ENCODE measurements at regions not wholly inside any gene's neighbourhood (a gene's known extent, or its start where the extent isn't known, plus 50 kb on each side); places are given as distances from the start of the nearest gene placed in this dataset.

- H3K27ac ChIP-seq = no peak overlapping the region
- no peak for DNase-seq (ENCODE audit: low read depth in 1 of 2, low spot score in 1 of 2)
Measured at GRCh38 chr10:71909399-71910083, 54.7 kb upstream of the CHST3 start.

GRCh38 chr10:71908998-71909397 is 55.2 kb upstream of the CHST3 start:
- DNase-seq (ENCODE audit: low read depth in 1 of 2, low spot score in 1 of 2) (no peak), FAIRE-seq (no peak), ATAC-seq (no peak)
- ChIA-PET POLR2A (no interaction called here), CTCF (interaction anchor here (0.7 to 6.7 kb wide), 7 partner anchors 11 to 138 kb away, joined by 3 to 41 read pairs (median 3); no protein-coding TSS in a partner anchor)
- 79% methylated on average over 5 of the region's 5 CpGs for WGBS (ENCODE audit: missing lambda C conversion rate)
- Histone ChIP-seq H3K4me2 (no peak overlapping the region), H3K27ac (no peak overlapping the region), H3K4me3 (no peak overlapping the region), H3K9me3 (no peaks in the 10 kb centered on the region), H3K4me1 (no peaks in the 10 kb centered on the region)
- TF ChIP-seq ZC3H11A (IDR thresholded peaks at IDR 0.05) = no peak
- no peak for TF ChIP-seq CBX8 (IDR thresholded peaks at IDR 0.05)
- no peak for TF ChIP-seq CHD2 (IDR thresholded peaks at IDR 0.05; ENCODE audit: low read length, partially characterized antibody)
- TF ChIP-seq RAD21 (conservative IDR thresholded peaks at IDR 0.05 in 1 of 2, IDR thresholded peaks at IDR 0.05 in 1 of 2) = no peak
- no peak for TF ChIP-seq KDM5A (IDR thresholded peaks at IDR 0.05)
- TF ChIP-seq E2F6 (IDR thresholded peaks at IDR 0.05; ENCODE audit: borderline replicate concordance, low read depth) = no peak
- TF ChIP-seq MAX (IDR thresholded peaks at IDR 0.05) = no peak
- TF ChIP-seq SMC3 (IDR thresholded peaks at IDR 0.05) = no peak
- no peak for TF ChIP-seq POLR2AphosphoS2 (conservative IDR thresholded peaks at IDR 0.05; ENCODE audit: low read length)
- no peak for TF ChIP-seq REST (IDR thresholded peaks at IDR 0.05)
- no peak for TF ChIP-seq SREBF2 (IDR thresholded peaks at IDR 0.05)
- no peak for TF ChIP-seq ESRRA (IDR thresholded peaks at IDR 0.05; ENCODE audit: borderline replicate concordance, low read length)
- TF ChIP-seq CTCF (IDR thresholded peaks at IDR 0.05) = no peak
- no peak for TF ChIP-seq GATA3 (IDR thresholded peaks at IDR 0.05; ENCODE audit: borderline replicate concordance)
- no peak for TF ChIP-seq HEYL (CRISPR knock-in tag; IDR thresholded peaks at IDR 0.05)
- TF ChIP-seq HOXA7 (CRISPR knock-in tag; IDR thresholded peaks at IDR 0.05) = no peak

More at GRCh38 chr10:71909399-71910083, 54.7 kb upstream of the CHST3 start:
- Histone ChIP-seq H3K4me2 (no peak overlapping the region), H3K4me3 (no peak overlapping the region), H3K4me1 (no peaks in the 10 kb centered on the region), H3K9me3 (no peaks in the 10 kb centered on the region)
- ChIA-PET POLR2A (no interaction called here), CTCF (interaction anchor here (0.6 to 6.7 kb wide), 5 partner anchors 12 to 138 kb away, joined by 3 to 41 read pairs (median 4); no protein-coding TSS in a partner anchor)
- ATAC-seq (no peak), FAIRE-seq (no peak)
- no peak for TF ChIP-seq HOXA7 (CRISPR knock-in tag; IDR thresholded peaks at IDR 0.05)
- no peak for TF ChIP-seq HES2 (IDR thresholded peaks at IDR 0.05)
- no peak for TF ChIP-seq HDAC2 (IDR thresholded peaks at IDR 0.05)
- no peak for TF ChIP-seq BCL3 (IDR thresholded peaks at IDR 0.05)
- TF ChIP-seq RCOR1 (IDR thresholded peaks at IDR 0.05; ENCODE audit: low read depth, low read length) = no peak
- no peak for TF ChIP-seq RARB (CRISPR knock-in tag; IDR thresholded peaks at IDR 0.05)
- 76% methylated on average over 8 of the region's 8 CpGs for WGBS (ENCODE audit: missing lambda C conversion rate)
